ENCODE measurements at regions not wholly inside any gene's neighbourhood (a gene's known extent, or its start where the extent isn't known, plus 50 kb on each side); places are given as distances from the start of the nearest gene placed in this dataset.

- H3K27me3 Mint-ChIP-seq (ENCODE audit: low read depth): no peaks in the 10 kb centered on the region
- no peak for DNase-seq (ENCODE audit: low read depth, low spot score)
- no peaks in the 10 kb centered on the region for H3K9me3 Mint-ChIP-seq
- TF ChIP-seq, protein P1, sequence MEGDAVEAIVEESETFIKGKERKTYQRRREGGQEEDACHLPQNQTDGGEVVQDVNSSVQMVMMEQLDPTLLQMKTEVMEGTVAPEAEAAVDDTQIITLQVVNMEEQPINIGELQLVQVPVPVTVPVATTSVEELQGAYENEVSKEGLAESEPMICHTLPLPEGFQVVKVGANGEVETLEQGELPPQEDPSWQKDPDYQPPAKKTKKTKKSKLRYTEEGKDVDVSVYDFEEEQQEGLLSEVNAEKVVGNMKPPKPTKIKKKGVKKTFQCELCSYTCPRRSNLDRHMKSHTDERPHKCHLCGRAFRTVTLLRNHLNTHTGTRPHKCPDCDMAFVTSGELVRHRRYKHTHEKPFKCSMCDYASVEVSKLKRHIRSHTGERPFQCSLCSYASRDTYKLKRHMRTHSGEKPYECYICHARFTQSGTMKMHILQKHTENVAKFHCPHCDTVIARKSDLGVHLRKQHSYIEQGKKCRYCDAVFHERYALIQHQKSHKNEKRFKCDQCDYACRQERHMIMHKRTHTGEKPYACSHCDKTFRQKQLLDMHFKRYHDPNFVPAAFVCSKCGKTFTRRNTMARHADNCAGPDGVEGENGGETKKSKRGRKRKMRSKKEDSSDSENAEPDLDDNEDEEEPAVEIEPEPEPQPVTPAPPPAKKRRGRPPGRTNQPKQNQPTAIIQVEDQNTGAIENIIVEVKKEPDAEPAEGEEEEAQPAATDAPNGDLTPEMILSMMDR (conservative IDR thresholded peaks at IDR 0.05): no peak
- H3K36me3 Mint-ChIP-seq (ENCODE audit: low read depth): no peaks in the 10 kb centered on the region
- no peaks in the 10 kb centered on the region for H3K4me1 Mint-ChIP-seq
- no peak overlapping the region for H3K27ac Mint-ChIP-seq (ENCODE audit: unreplicated experiment)
- H3K4me3 Mint-ChIP-seq: no peak overlapping the region
Measured at GRCh38 chr11:22555881-22556280, 69.7 kb downstream of the FANCF start.

- Mint-ChIP-seq H3K27me3 (ENCODE audit: low read depth) (no peaks in the 10 kb centered on the region), H3K36me3 (ENCODE audit: low read depth) (no peaks in the 10 kb centered on the region), H3K27ac (ENCODE audit: unreplicated experiment) (no peak overlapping the region), H3K4me3 (no peak overlapping the region), H3K4me1 (peaks cover 4% of the 10 kb centered on the region), H3K9me3 (no peaks in the 10 kb centered on the region)
- TF ChIP-seq, protein P1 (conservative IDR thresholded peaks at IDR 0.05): no peak
- DNase-seq (ENCODE audit: low read depth, low spot score): no peak
Measured at GRCh38 chr11:22554221-22554620, 71.4 kb downstream of the FANCF start.

DNA sequence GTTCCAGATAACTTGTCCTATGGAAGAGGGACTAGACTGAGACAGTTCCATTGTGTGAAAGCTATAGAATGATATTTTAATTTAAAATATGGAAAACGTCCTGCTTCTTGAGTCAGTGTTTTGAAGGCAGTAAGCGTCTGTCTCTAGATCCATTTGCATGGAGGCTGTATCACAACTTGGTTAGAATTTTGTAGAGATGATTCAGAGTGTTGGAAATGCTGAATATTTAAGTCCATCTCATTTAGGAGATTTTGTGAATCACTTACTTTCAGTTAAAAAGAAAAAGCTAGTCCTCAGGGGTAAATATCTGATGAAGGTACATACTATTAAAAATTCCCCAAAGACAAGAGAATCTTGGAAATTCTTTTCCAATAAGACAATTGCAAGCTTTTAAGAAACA is 72.7 kb downstream of the FANCF start:
- H3K4me1 Mint-ChIP-seq: peaks cover 4% of the 10 kb centered on the region
- no peaks in the 10 kb centered on the region for H3K36me3 Mint-ChIP-seq (ENCODE audit: low read depth)
- H3K4me3 Mint-ChIP-seq: no peak overlapping the region
- H3K27ac Mint-ChIP-seq (ENCODE audit: unreplicated experiment): no peak overlapping the region
- H3K27me3 Mint-ChIP-seq (ENCODE audit: low read depth): no peaks in the 10 kb centered on the region
- TF ChIP-seq, protein P1 (conservative IDR thresholded peaks at IDR 0.05): no peak
- H3K9me3 Mint-ChIP-seq: no peaks in the 10 kb centered on the region
- no peak for DNase-seq (ENCODE audit: low read depth, low spot score)

DNA sequence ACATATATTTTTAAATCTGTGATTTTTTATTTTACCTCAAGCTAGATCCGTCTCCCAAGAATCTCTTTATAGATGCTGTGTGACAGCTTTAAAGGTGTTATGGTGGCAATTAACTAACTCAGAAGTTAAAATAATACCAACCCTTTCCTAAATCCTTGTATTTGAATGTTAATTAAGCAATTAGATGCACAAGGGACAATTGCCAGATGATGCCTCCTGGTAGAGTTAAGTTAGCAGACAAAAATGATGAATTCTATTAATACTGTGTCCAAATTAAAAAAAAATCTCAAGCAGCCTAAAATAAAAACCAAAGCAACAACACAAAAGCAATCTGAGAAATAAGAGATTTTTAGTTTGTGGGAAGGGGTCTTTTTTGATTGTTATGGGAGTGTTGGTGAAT is 78.9 kb downstream of the FANCF start:
- H3K27me3 Mint-ChIP-seq (ENCODE audit: low read depth): no peaks in the 10 kb centered on the region
- TF ChIP-seq, protein P1 (conservative IDR thresholded peaks at IDR 0.05): no peak
- H3K4me3 Mint-ChIP-seq: no peak overlapping the region
- no peaks in the 10 kb centered on the region for H3K9me3 Mint-ChIP-seq
- peaks cover 4% of the 10 kb centered on the region for H3K4me1 Mint-ChIP-seq
- DNase-seq (ENCODE audit: low read depth, low spot score): no peak
- H3K36me3 Mint-ChIP-seq (ENCODE audit: low read depth): no peaks in the 10 kb centered on the region
- no peak overlapping the region for H3K27ac Mint-ChIP-seq (ENCODE audit: unreplicated experiment)

GRCh38 chr11:22543261-22543660 is 82.4 kb downstream of the FANCF start:
- TF ChIP-seq, protein P1 (conservative IDR thresholded peaks at IDR 0.05): no peak
- Mint-ChIP-seq H3K4me1 (no peaks in the 10 kb centered on the region), H3K36me3 (ENCODE audit: low read depth) (no peaks in the 10 kb centered on the region), H3K27me3 (ENCODE audit: low read depth) (peaks cover 13% of the 10 kb centered on the region), H3K4me3 (no peak overlapping the region), H3K27ac (ENCODE audit: unreplicated experiment) (no peak overlapping the region), H3K9me3 (no peaks in the 10 kb centered on the region)
- DNase-seq (ENCODE audit: low read depth, low spot score): no peak

- Mint-ChIP-seq H3K9me3 (no peaks in the 10 kb centered on the region), H3K36me3 (ENCODE audit: low read depth) (no peaks in the 10 kb centered on the region), H3K4me3 (no peak overlapping the region), H3K27ac (ENCODE audit: unreplicated experiment) (no peak overlapping the region), H3K4me1 (no peaks in the 10 kb centered on the region), H3K27me3 (ENCODE audit: low read depth) (peaks cover 18% of the 10 kb centered on the region)
- TF ChIP-seq, protein P1 (conservative IDR thresholded peaks at IDR 0.05): peak; percentile 79
- DNase-seq (ENCODE audit: low read depth, low spot score): no peak
Measured at GRCh38 chr11:22539821-22540256, 85.8 kb downstream of the FANCF start.
